GM18502 (cell line): ENCODE measurements at regions not wholly inside any gene's neighbourhood (a gene's known extent, or its start where the extent isn't known, plus 50 kb on each side); places are given as distances from the start of the nearest gene placed in this dataset.
"Not testable (repeated sequence)": the region's sequence is repeated elsewhere in the genome, so short reads cannot be mapped to it uniquely, and the experiment has no call there.

ENCODE experiments used
- ATAC-seq: cut with Tn5 transposase; IDR thresholded peaks from one replicate; pipeline ENCODE4 v1.9.1; 2021; ENCODE audit warnings: mild to moderate bottlenecking; ENCODE audit not compliant: unreplicated experiment, poor library complexity

GRCh38 chr2:72078773-72079172 is 68.9 kb downstream of the CYP26B1 start:
- no peak for ATAC-seq

DNA sequence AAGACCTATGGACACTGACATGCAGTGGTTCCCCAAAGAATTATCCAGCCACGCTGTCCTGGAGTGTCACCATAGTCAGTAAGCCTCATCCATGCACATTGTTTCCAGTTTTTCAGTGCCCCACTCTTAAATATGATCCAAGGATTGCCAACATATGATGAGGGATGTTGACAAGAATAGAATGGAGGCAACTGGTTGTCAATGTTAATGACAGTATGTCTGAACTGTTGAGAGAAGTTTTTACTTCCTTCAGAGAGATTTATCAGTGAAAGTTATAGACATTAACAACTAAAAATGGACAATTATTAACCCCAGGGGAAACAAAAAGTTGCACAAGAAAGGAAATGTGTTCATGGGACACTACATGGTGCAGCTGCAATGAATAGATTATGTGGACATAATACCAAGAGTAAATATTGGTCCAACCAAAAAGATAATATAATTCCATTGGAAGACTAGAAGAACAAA is 69.9 kb downstream of the CYP26B1 start:
- ATAC-seq, result no peak

- ATAC-seq, result not testable (repeated sequence)
Measured at GRCh38 chr2:72073373-72073772, 74.3 kb downstream of the CYP26B1 start.

DNA sequence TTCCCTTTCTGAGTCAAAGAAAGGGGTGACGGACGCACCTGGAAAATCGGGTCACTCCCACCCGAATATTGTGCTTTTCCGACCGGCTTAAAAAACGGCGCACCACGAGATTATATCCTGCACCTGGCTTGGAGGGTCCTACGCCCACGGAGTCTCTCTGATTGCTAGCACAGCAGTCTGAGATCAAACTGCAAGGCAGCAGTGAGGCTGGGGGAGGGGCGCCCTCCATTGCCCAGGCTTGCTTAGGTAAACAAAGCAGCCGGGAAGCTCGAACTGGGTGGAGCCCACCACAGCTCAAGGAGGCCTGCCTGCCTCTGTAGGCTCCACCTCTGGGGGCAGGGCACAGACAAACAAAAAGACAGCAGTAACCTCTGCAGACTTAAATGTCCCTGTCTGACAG is 83.5 kb downstream of the CYP26B1 start:
- ATAC-seq, result not testable (repeated sequence)

- ATAC-seq, result no peak
Measured at GRCh38 chr2:72062336-72062735, 85.3 kb downstream of the CYP26B1 start.

GRCh38 chr2:72057308-72057707 is 90.4 kb downstream of the CYP26B1 start:
- no peak for ATAC-seq

DNA sequence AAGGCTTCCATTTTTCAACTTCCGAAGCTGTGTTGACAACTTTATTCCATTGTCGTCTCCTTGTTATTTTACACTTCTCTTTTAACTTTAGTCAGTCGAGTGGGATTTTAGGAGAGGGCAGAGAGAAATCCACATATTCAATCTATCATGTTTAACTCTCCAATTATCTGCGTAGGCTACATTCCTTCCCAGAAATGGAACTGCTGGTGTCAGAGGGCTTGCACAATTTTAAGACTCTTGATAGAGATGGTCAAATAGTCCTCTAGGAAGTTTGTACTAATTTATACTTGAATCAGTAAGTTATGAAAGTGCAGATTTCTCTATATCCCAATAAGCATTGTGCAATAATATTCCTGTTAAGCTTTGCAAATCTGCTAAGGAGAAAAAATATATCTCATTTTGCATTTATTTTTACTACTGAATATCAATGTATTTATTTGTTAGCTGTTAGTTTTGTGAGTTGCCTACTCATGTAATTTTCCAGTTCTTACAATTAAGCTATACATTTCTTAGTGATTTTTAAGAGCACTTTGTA is 95.6 kb downstream of the CYP26B1 start:
- no peak for ATAC-seq

DNA sequence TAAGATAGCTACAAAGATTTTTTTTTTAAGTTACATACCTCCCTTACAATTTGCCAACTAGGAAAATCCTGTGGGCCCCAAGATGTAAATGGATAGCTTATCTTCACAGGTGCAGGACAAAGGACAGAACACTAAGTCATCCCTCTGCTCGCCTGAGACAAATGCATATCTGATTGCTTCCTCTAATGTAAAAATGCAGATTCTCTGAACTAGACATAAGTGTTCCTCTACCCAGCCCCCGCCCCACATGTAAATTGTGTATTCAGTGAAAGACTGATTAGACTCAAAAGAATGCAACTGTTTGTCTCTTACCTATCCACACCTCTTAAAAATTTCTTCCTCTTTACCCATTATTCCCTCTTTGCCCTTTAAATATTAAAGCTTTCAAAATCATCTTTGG is 96.5 kb downstream of the CYP26B1 start:
- ATAC-seq, result no peak

DNA sequence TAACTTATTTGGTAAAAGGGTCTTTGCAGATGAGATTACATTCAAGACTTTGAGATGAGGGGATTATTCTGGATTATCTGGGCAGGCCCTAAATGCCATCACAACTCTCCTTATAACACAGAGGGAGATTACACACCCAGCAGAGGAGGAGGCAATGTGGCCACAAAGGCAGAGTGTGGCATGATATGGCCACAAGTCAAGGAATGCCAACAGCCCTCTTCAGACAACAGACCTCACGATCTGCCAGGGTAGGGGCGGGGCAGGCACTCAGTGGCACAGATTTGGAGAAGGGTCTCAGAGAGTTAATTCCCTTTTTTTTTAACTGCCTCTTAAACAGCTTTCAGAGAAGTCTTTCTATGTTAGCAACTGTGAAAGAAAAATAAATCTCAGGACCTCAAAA is 96.9 kb downstream of the CYP26B1 start:
- no peak for ATAC-seq

GRCh38 chr2:72048881-72049477 is 98.7 kb downstream of the CYP26B1 start:
- no peak for ATAC-seq

DNA sequence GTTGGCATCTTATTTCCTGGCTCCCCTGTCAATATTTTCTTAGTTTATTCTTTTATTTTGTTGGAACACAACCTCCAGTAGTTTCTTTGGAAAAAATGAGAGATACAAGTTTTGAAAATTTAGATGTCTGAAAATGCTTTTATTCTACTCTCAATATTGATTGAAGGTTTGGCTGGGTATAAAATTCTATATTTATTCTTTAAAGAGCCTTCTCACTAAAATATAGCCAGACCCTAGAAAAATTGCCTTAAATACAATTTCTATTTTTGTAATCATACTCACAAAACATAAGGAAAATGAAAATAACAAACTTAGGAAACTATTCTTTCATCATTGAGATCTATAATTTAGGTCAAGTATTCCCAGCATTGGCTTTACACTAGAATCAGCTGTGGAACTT is 103.7 kb downstream of the CYP26B1 start:
- no peak for ATAC-seq

GRCh38 chr2:72041638-72042111 is 106.0 kb downstream of the CYP26B1 start:
- ATAC-seq, result no peak

- no peak for ATAC-seq
Measured at GRCh38 chr2:72040629-72041571, 106.8 kb downstream of the CYP26B1 start.

- ATAC-seq, result no peak
Measured at GRCh38 chr2:72038524-72038923, 109.1 kb downstream of the CYP26B1 start.

- ATAC-seq, result no peak
Measured at GRCh38 chr2:72037261-72037666, 110.4 kb downstream of the CYP26B1 start.

- no peak for ATAC-seq
Measured at GRCh38 chr2:72036595-72036994, 111.1 kb downstream of the CYP26B1 start.

GRCh38 chr2:72036173-72036545 is 111.5 kb downstream of the CYP26B1 start:
- ATAC-seq, result no peak

DNA sequence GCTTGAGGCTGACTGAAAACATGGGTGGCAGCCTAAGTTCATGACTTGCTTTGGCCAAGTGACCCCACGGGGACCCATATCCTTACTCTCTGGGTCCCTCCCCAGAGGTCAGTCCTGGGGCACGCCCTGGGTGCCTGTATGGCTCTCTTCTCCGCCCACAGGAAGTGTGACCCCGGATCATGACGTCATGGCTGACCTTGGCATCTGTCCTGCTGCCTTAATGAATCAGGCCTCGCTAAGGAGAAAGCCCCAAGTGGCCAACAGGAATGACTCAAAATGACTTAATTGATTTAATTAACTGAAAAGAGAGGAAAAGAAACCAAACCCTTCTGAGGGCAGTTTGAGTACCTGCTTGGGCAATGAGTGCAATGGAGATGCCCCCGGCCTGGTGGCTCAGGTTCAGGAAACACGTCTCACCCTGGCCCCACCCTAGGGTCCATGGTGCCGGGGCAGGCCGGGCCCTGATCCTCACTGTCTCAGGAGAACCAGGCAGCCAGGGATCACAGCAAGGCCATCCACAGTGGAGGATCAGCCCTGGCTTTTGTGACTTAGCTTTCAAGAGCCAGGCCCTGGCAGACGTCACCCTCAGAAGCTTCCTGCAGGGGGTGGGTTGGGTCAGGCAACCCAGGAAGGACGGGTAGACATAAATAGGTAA is 112.0 kb downstream of the CYP26B1 start:
- no peak for ATAC-seq

DNA sequence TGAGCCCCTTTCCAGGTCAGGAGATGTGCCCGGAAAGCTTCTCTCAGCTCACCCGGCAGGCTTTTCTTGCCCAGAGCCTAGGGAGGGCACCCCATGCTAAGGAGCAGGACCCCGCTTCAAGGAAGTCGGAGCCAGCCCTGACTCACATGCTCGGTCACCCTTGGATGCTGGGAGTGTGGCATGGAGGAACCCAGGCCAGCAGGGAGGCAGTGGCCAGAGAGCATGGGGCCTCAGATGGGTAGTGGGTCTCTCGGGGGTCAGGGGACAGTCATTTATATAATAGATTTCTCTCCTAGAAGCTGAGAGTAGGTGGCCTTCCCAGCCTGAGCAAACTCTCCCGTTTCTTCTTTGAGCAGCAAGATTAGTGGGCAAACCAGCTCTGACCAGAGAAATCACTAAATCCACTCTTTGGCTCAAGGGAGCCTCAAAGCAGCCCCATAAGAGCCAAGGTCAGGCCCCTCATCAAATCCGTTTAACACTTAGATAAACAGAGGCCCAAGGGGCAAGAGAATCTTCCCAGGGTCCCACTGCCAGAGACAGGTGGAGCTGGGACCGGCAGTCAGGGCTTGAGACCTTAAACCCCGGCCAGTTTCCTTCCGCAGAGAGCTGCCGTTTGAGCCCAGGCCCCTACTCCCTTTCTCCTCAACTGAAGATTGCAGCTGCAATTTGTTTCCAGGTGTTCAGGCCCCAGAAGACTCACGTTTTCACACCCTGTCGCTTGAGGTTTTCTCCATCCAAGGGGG is 113.1 kb downstream of the CYP26B1 start:
- no peak for ATAC-seq

GRCh38 chr2:72033636-72034035 is 114.0 kb downstream of the CYP26B1 start:
- no peak for ATAC-seq
